Right ventricle myocardium superior (tissue), 1 donor: ENCODE measurements at regions not wholly inside any gene's neighbourhood (a gene's known extent, or its start where the extent isn't known, plus 50 kb on each side); places are given as distances from the start of the nearest gene placed in this dataset.

Source experiments
- ATAC-seq: fragments of 200-7000 bp; cut with Tn5 transposase; one replicate; pipeline ENCODE4 v1.9.1; 2020; ENCODE audit warnings: mild to moderate bottlenecking; ENCODE audit not compliant: poor library complexity
- DNase-seq: peaks from one replicate; pipeline ENCODE4 v3.0.0-alpha.2; 2020
- intact Hi-C: fragments of 100-400 bp; cut with DNase I; formaldehyde crosslinking; loops from one replicate; pipeline ENCODE4 v1.11.2; 2022
- donor health status: DM: no; HTN: yes; CAD: no; lungs with severe emphysema.

- ATAC-seq (no peak), DNase-seq (no peak)
- intact Hi-C loops, result no loop called here
Observed at GRCh38 chr1:29962336-29962735, 726.0 kb downstream of the PTPRU start.

DNA sequence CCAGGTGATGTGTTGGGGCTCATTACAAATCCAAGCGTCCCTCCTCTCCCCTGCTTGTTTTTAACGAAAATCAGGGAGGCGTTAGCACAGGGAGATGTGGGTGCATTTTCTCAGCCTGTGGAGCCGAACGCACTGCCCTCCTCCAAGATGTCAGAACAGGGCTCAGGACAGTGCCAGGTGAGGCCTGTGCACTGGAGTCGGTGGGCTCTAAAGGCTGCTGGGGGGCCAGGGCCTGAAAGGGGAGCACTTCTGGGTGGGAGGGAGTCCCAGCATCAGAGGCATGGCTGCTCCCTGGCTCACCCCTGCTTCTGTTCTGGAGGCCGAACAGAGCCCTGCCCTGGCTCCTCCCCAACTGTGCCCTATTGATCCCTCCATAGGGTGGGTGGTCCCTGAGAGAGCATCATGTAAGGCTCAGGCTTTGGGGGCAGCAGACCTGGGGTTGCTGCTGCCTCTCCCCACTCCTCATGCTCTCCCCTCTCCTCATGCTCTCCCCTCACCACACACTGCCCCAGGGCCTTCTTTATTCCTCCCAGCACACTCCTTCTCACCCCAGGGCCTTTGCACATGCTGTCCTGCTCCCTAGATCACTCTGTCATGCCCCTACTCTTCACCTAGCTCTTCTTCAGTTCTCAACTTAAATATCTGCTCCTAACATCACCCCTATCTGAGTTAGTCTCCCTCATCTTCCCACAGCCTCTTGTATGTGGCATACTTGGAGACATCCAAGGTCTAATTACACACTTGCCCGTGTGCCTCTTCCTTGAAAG is 725.2 kb downstream of the PTPRU start:
- no peak for ATAC-seq
- DNase-seq, result no peak
- intact Hi-C loops, result no loop called here

DNA sequence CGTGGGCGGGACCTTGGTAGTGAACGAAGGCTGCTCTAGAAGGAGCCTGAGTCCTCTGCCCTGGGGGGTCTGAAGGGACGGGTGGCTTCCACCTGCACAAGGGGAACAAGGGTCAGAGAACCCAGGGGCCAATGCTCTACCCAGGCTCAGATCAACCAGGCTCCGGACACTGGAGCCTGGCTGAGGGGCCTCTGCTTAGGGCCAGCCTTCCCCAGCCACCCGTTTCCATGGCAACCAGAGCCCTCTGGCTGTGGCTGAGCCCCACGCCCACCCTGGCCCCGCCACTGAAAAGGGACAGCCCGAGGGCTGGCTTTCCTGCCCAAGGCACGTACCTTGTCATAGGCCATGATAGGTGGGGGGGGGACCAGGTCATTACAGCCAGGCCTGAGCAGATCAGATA is 724.6 kb downstream of the PTPRU start:
- intact Hi-C loops, result no loop called here
- ATAC-seq, result no peak
- DNase-seq, result no peak

DNA sequence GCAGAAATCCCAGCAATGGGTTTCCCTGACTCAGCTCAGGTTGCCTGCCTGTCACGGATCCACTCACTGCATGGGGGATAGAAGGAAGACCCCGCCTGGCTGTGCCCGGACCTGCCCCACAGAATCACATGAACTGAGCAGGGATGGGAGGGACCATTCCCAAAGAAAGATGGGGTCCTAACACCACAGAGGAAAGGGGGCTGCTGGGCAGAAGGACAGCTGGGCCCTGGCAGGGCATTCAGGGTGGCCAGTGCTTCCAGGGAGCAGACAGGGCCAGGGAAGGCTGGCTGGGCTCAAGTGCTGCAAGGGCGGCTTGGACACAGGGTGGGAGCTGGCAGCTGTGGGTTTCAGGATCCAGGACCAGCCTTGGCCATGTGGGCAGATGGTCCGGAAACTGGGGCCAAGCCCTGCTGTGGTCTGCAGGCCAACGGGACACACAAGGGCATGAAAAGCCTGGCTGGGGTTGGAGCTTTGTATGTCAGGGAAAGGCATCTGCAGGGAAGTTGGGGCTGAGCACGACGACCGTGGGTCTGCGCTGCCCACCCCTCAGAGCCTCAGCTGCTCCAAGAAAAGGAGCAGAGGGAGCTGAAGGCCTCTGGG is 723.9 kb downstream of the PTPRU start:
- intact Hi-C loops, result no loop called here
- ATAC-seq (no peak), DNase-seq (no peak)

- no peak for ATAC-seq
- intact Hi-C loops, result no loop called here
Observed at GRCh38 chr1:29959356-29959755, 723.0 kb downstream of the PTPRU start.

GRCh38 chr1:29958271-29958670 is 721.9 kb downstream of the PTPRU start:
- ATAC-seq, result no peak
- DNase-seq, result no peak
- intact Hi-C loops, result no loop called here

More at GRCh38 chr1:29959356-29959755, 723.0 kb downstream of the PTPRU start:
- no peak for DNase-seq

DNA sequence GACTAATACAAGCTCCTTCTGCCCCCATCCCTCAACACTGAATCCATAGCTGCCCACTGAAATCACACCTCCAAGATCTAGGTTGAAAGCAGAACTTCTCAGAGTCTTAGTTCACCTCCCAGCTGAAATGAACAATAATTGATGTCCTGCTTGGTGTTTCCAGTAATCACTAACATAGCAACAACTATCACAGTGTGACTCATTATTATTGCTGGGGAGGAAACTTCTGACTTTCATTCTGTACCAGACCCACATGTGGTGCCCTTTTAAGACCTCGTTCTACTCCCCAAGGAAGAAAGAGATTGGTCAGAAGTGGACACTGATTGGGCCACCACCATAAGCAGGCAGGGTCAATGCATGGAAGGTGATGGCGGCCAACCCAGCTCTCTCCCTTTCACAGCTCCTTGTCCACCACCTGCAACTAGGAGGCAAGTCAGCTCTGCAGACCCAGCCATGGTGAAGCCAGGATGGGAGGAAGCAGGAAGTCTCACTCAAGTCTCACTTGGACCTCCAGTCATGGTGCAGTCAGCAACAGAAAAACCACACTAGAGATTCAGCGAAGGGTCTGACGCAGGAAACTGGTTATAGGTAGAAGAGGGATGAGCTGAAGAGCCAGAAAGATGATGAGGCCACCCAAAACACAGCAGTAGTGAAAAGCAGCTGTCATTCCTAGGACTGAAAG is 720.2 kb downstream of the PTPRU start:
- DNase-seq, result no peak
- ATAC-seq, result no peak

GRCh38 chr1:29954591-29954990 is 718.3 kb downstream of the PTPRU start:
- DNase-seq (no peak), ATAC-seq (no peak)
- intact Hi-C loops, result no loop called here

More for the DNA sequence above, 720.2 kb downstream of the PTPRU start:
- intact Hi-C loops, result no loop called here

GRCh38 chr1:29953961-29954360 is 717.6 kb downstream of the PTPRU start:
- no peak for DNase-seq
- intact Hi-C loops, result no loop called here
- ATAC-seq, result no peak

- no peak for ATAC-seq
- no peak for DNase-seq
- intact Hi-C loops, result no loop called here
Observed at GRCh38 chr1:29949676-29950075, 713.4 kb downstream of the PTPRU start.

DNA sequence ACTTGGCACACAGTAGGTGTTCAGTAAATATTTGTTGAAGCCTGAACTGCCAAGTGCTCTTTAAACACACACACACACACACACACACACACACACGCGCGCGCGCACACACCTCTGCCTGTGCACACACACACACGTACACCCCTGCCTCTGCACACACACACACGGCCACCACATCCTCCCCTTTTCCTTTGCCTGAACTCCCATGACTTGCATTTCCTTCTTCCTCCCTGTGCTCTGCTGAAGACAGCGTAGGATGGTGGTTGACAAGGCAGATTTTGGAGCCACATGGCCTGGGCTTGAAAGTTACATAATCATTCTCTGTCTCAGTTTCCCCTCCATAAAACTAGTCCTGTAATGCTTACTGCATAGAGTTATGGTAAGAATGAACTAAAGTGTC is 712.3 kb downstream of the PTPRU start:
- intact Hi-C loops, result no loop called here
- ATAC-seq (no peak), DNase-seq (no peak)

DNA sequence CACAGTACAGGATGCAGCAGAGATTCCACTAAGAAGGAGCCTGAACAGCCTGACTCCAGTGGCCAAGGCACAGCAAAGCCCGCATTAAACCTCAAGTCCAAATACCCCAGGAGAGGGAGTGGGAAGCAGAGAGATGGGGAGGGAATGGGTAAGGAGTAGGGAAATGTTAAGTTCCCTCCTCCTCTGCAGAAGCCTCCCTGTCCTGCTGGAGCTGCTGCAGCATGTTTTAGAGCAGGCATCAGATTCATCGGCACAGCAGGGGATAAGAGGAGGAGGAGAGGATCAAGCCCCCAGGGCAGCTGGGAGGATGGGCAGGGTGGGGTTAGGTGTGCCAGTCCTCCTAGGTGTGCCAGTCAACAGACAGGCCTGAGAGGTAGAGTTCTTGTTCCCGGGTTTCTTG is 709.7 kb downstream of the PTPRU start:
- ATAC-seq (no peak), DNase-seq (no peak)
- intact Hi-C loops, result no loop called here

GRCh38 chr1:29945426-29945825 is 709.1 kb downstream of the PTPRU start:
- ATAC-seq (no peak), DNase-seq (no peak)
- intact Hi-C loops, result no loop called here

GRCh38 chr1:29944253-29944905 is 708.1 kb downstream of the PTPRU start:
- ATAC-seq, result no peak
- intact Hi-C loops, result no loop called here
- no peak for DNase-seq

DNA sequence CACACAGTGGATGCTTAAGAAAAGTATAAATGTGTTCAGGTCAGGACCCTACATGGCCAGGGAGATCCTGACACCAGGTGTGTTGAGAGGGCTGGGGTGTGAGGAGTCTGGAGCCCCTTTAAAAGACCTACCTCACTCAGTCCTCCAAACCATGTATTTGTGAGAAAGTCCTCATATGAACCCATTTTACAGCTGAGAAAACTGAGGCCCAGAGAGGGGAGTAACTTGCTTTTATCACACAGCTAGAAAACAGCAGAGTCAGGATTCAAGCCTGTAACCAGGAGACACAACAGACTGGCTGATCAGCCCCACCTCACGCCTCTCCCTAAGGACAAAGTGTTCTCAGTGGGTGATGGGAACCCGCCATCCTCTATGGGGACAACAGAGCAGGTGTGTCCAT is 706.7 kb downstream of the PTPRU start:
- DNase-seq, result no peak
- ATAC-seq, result no peak
- intact Hi-C loops, result no loop called here

- DNase-seq, result no peak
- intact Hi-C loops, result no loop called here
- ATAC-seq, result no peak
Observed at GRCh38 chr1:29939079-29939478, 702.8 kb downstream of the PTPRU start.

GRCh38 chr1:29937356-29937755 is 701.0 kb downstream of the PTPRU start:
- intact Hi-C loops, result no loop called here
- no peak for DNase-seq
- no peak for ATAC-seq

DNA sequence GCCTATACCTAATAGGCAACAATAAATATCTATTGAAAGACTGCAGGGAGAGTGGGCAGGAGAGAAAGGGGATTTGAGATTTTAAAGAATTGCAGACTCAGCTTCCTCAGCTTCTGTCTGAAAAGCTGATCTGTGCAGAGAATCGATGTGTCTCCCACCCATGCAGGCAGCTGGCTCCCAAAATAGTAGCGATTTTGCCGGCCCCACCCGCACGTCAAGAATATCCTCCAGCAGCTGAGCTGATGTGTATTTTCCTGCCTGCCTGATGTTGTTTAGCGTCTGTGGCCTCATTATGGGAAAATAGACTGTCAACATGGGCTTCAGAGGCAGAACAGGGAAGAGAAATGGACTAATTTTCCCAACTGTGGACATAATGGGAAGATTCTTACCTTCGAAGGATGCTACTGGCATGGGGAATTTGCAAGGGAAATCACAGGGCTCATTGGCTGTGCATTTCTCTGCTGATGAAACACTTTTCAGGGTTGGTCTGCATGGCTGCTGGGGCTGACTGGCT is 699.8 kb downstream of the PTPRU start:
- no peak for DNase-seq
- ATAC-seq, result no peak
- intact Hi-C loops, result no loop called here

DNA sequence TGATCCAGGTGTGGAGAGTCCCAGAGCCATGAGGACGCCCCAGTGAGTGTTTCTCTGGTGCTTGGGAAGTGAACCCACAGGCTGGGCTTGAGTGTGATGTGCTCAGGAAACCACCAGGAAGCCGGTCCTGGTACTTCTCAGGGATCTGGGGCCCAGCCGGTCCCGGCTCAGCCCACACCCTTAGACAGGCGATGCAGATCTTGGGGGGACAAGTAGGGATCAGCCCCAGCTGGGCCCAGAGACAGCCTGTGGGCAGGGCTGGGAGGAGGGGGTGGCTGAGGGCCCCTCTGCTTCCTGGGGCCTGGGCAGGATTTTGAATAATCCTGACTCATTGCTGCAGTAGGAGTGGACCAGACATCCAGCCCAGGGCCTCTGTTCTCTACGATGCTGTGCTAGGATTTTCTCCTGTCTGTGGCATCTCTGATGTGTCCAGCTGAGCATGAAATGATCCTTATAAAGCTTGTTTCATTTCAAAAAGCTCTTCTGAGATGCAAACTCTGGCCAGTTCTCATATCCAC is 698.0 kb downstream of the PTPRU start:
- intact Hi-C loops, result no loop called here
- ATAC-seq, result no peak
- no peak for DNase-seq
